ENCODE measurements at regions not wholly inside any gene's neighbourhood (a gene's known extent, or its start where the extent isn't known, plus 50 kb on each side); places are given as distances from the start of the nearest gene placed in this dataset.

GRCh38 chr11:45568049-45568448 is 97.4 kb downstream of the CHST1 start:
- Histone ChIP-seq H3K36me3 (ENCODE audit: control insufficient read depth, insufficient read depth, low read length) (no peaks in the 10 kb centered on the region), H3K4me3 (ENCODE audit: low read depth, low read length) (no peak overlapping the region), H3K27me3 (ENCODE audit: control insufficient read depth, insufficient read depth, low read length) (peaks cover 2% of the 10 kb centered on the region; the same call in 1 of the 2 replicates)
- no peak for TF ChIP-seq CTCF (IDR thresholded peaks at IDR 0.05; ENCODE audit: insufficient read depth, low read depth, low read length)
- no peak for DNase-seq (ENCODE audit: low read depth)
- POLR2A ChIA-PET = no interaction called here
- CTCF ChIA-PET = no interaction called here

GRCh38 chr11:45565446-45565988 is 99.9 kb downstream of the CHST1 start:
- POLR2A ChIA-PET = no interaction called here
- DNase-seq (ENCODE audit: low read depth) = no peak
- CTCF ChIA-PET = interaction anchor here (0.6 kb wide), 1 partner anchor 1513 kb away, joined by 3 read pairs; no protein-coding TSS in a partner anchor

GRCh38 chr11:45563810-45564209 is 101.6 kb downstream of the CHST1 start:
- no peak for DNase-seq (ENCODE audit: low read depth)
- TF ChIP-seq CTCF (IDR thresholded peaks at IDR 0.05; ENCODE audit: insufficient read depth, low read depth, low read length) = no peak
- peaks cover 2% of the 10 kb centered on the region; the same call in 1 of the 2 replicates for H3K27me3 ChIP-seq (ENCODE audit: control insufficient read depth, insufficient read depth, low read length)
- no peak overlapping the region for H3K4me3 ChIP-seq (ENCODE audit: low read depth, low read length)
- POLR2A ChIA-PET = no interaction called here
- CTCF ChIA-PET = no interaction called here
- H3K36me3 ChIP-seq (ENCODE audit: control insufficient read depth, insufficient read depth, low read length) = no peaks in the 10 kb centered on the region

More at GRCh38 chr11:45565446-45565988, 99.9 kb downstream of the CHST1 start:
- TF ChIP-seq CTCF (IDR thresholded peaks at IDR 0.05; ENCODE audit: insufficient read depth, low read depth, low read length) = no peak
- Histone ChIP-seq H3K27me3 (ENCODE audit: control insufficient read depth, insufficient read depth, low read length) (peaks cover 2% of the 10 kb centered on the region; the same call in 1 of the 2 replicates), H3K4me3 (ENCODE audit: low read depth, low read length) (no peak overlapping the region), H3K36me3 (ENCODE audit: control insufficient read depth, insufficient read depth, low read length) (no peaks in the 10 kb centered on the region)

GRCh38 chr11:45563171-45563570 is 102.3 kb downstream of the CHST1 start:
- no peak overlapping the region for H3K4me3 ChIP-seq (ENCODE audit: low read depth, low read length)
- POLR2A ChIA-PET = no interaction called here
- H3K27me3 ChIP-seq (ENCODE audit: control insufficient read depth, insufficient read depth, low read length) = peaks cover 2% of the 10 kb centered on the region; the same call in 1 of the 2 replicates
- H3K36me3 ChIP-seq (ENCODE audit: control insufficient read depth, insufficient read depth, low read length) = no peaks in the 10 kb centered on the region
- no peak for TF ChIP-seq CTCF (IDR thresholded peaks at IDR 0.05; ENCODE audit: insufficient read depth, low read depth, low read length)
- CTCF ChIA-PET = no interaction called here
- no peak for DNase-seq (ENCODE audit: low read depth)

- TF ChIP-seq CTCF (IDR thresholded peaks at IDR 0.05; ENCODE audit: insufficient read depth, low read depth, low read length) = no peak
- POLR2A ChIA-PET = no interaction called here
- Histone ChIP-seq H3K27me3 (ENCODE audit: control insufficient read depth, insufficient read depth, low read length) (peaks cover 2% of the 10 kb centered on the region; the same call in 1 of the 2 replicates), H3K36me3 (ENCODE audit: control insufficient read depth, insufficient read depth, low read length) (no peaks in the 10 kb centered on the region), H3K4me3 (ENCODE audit: low read depth, low read length) (no peak overlapping the region)
- CTCF ChIA-PET = no interaction called here
- DNase-seq (ENCODE audit: low read depth) = no peak
Measured at GRCh38 chr11:45560913-45561281, 104.5 kb downstream of the CHST1 start.

Data from BJ (cell line).